Neural progenitor cell (in vitro differentiated cells): ENCODE measurements at regions not wholly inside any gene's neighbourhood (a gene's known extent, or its start where the extent isn't known, plus 50 kb on each side); places are given as distances from the start of the nearest gene placed in this dataset.

Source experiments
- DNase-seq: peaks from one replicate; pipeline ENCODE4 v3.0.0-alpha.2; 2016; ENCODE audit warnings: low spot score
- H2AFZ ChIP-seq: fragments of 200-600 bp; sonication (generic); replicated peaks from 2 replicates; pipeline ENCODE4 v1.6.1; 2016; ENCODE audit warnings: antibody characterized with exemption
- H3F3A ChIP-seq: fragments of 200-600 bp; sonication (generic); 2 replicates; pipeline ENCODE4 v1.6.1; 2016; ENCODE audit warnings: antibody characterized with exemption, low read depth
- H3K27ac ChIP-seq: fragments of 200-600 bp; sonication (generic); 2 replicates; pipeline ENCODE4 v1.5.1; 2016; ENCODE audit warnings: mild to moderate bottlenecking
- H3K27me3 ChIP-seq: fragments of 200-600 bp; sonication (generic); 2 replicates; pipeline ENCODE4 v1.6.1; 2016; ENCODE audit warnings: mild to moderate bottlenecking, moderate library complexity
- H3K36me3 ChIP-seq: fragments of 200-600 bp; sonication (generic); 2 replicates; pipeline ENCODE4 v1.5.1; 2016
- H3K4me1 ChIP-seq: fragments of 200-600 bp; sonication (generic); 2 replicates; pipeline ENCODE4 v1.6.1; 2016; ENCODE audit warnings: mixed run types
- H3K4me2 ChIP-seq: fragments of 200-600 bp; sonication (generic); 2 replicates; pipeline ENCODE4 v1.6.1; 2016
- H3K4me3 ChIP-seq: fragments of 200-600 bp; sonication (generic); 2 replicates; pipeline ENCODE4 v1.5.1; 2016
- H3K79me2 ChIP-seq: fragments of 200-600 bp; sonication (generic); 2 replicates; pipeline ENCODE4 v1.6.1; 2016; ENCODE audit warnings: low read depth
- H3K9ac ChIP-seq: fragments of 200-600 bp; sonication (generic); 2 replicates; pipeline ENCODE4 v1.6.1; 2016
- H3K9me3 ChIP-seq: fragments of 200-600 bp; sonication (generic); 2 replicates; pipeline ENCODE4 v1.5.1; 2016; ENCODE audit warnings: low read depth
- H4K20me1 ChIP-seq: fragments of 200-600 bp; sonication (generic); 2 replicates; pipeline ENCODE4 v1.6.1; 2016; ENCODE audit warnings: low read depth
- H3K27ac Mint-ChIP-seq: 3 replicates; pipeline ENCODE4 v1.8.0; 2021; ENCODE audit warnings: mixed read lengths
- H3K27me3 Mint-ChIP-seq: 2 replicates; pipeline ENCODE4 v1.8.0; 2022; ENCODE audit warnings: low read depth, mild to moderate bottlenecking, inconsistent platforms, moderate library complexity, mixed read lengths; ENCODE audit not compliant: insufficient read depth
- H3K36me3 Mint-ChIP-seq: 3 replicates; pipeline ENCODE4 v1.8.0; 2021; ENCODE audit warnings: mixed read lengths
- H3K4me1 Mint-ChIP-seq: 3 replicates; pipeline ENCODE4 v1.8.0; 2021; ENCODE audit warnings: mixed read lengths
- H3K4me3 Mint-ChIP-seq: 3 replicates; pipeline ENCODE4 v1.8.0; 2021; ENCODE audit warnings: mild to moderate bottlenecking, moderate library complexity, mixed read lengths
- H3K9me3 Mint-ChIP-seq: 3 replicates; pipeline ENCODE4 v1.8.0; 2020; ENCODE audit warnings: mixed read lengths
- EZH2 ChIP-seq: fragments of 200-600 bp; sonication (generic); IDR thresholded peaks from 2 replicates; pipeline ENCODE4 v1.6.1; 2017; ENCODE audit warnings: antibody characterized with exemption, mild to moderate bottlenecking, moderate library complexity
- EZH2phosphoT487 ChIP-seq: fragments of 200-600 bp; sonication (generic); IDR thresholded peaks from 2 replicates; pipeline ENCODE4 v1.6.1; 2017; ENCODE audit warnings: antibody characterized with exemption
- TF ChIP-seq, protein P1 (sequence below): fragments of 200-600 bp; sonication (generic); IDR thresholded peaks from 2 replicates; pipeline ENCODE4 v1.5.1; 2017; ENCODE audit warnings: antibody characterized with exemption, mild to moderate bottlenecking

DNA sequence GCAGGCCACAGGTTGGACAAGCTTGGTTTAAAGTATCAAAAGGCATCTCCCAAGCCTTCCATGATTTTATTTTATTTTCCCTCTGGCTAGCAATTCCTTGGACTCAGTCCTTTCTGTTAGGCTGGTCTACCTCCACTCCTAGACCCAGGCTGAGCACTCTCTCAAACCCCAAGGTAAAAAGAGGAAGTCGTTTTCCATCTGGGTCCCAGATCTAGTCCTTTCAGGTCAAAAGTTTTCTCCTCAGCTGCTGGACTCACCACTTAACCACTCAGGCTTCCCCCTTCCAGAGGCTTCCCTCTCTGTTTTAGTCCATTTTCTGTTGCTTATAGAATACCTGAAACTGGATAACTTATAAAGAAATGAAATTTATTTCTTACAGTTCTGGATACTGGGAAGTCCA is 252.3 kb upstream of the MKLN1 start:
- H3K27ac ChIP-seq = no peak overlapping the region
- H3K27ac Mint-ChIP-seq = no peak overlapping the region

DNA sequence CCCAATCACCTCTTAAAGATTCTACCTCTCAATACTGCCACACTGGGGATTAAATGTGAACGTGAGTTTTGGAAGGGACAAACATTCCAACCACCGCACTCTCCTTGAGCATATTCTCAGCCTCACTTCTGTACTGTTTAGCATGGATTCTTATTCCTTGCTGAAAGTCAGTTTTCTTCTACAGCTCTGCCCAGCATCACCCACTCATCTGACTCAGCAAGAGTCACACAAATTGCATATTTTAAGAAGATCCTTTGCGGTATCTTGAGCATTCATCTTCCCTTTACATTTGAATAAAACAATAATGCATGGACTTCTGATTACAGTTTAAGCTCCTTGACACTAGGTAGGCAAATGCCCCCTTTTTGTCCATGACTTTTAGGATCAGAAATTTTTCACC is 251.6 kb upstream of the MKLN1 start:
- H3K36me3 Mint-ChIP-seq = no peaks in the 10 kb centered on the region
- Histone ChIP-seq H3K27ac (no peak overlapping the region), H3K27me3 (no peaks in the 10 kb centered on the region), H3K79me2 (no peaks in the 10 kb centered on the region), H4K20me1 (no peaks in the 10 kb centered on the region), H3K36me3 (no peaks in the 10 kb centered on the region), H3F3A (no peaks in the 10 kb centered on the region), H3K4me1 (no peaks in the 10 kb centered on the region), H3K9ac (no peak overlapping the region), H2AFZ (no peak overlapping the region), H3K9me3 (no peaks in the 10 kb centered on the region), H3K4me2 (no peak overlapping the region), H3K4me3 (no peak overlapping the region)
- no peak overlapping the region for H3K27ac Mint-ChIP-seq
- TF ChIP-seq, protein P1, sequence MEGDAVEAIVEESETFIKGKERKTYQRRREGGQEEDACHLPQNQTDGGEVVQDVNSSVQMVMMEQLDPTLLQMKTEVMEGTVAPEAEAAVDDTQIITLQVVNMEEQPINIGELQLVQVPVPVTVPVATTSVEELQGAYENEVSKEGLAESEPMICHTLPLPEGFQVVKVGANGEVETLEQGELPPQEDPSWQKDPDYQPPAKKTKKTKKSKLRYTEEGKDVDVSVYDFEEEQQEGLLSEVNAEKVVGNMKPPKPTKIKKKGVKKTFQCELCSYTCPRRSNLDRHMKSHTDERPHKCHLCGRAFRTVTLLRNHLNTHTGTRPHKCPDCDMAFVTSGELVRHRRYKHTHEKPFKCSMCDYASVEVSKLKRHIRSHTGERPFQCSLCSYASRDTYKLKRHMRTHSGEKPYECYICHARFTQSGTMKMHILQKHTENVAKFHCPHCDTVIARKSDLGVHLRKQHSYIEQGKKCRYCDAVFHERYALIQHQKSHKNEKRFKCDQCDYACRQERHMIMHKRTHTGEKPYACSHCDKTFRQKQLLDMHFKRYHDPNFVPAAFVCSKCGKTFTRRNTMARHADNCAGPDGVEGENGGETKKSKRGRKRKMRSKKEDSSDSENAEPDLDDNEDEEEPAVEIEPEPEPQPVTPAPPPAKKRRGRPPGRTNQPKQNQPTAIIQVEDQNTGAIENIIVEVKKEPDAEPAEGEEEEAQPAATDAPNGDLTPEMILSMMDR = no peak
- no peak for TF ChIP-seq EZH2phosphoT487
- TF ChIP-seq EZH2 = no peak
- no peaks in the 10 kb centered on the region for H3K9me3 Mint-ChIP-seq
- H3K4me3 Mint-ChIP-seq = no peak overlapping the region
- no peak for DNase-seq
- H3K4me1 Mint-ChIP-seq = peaks cover 12% of the 10 kb centered on the region
- no peaks in the 10 kb centered on the region for H3K27me3 Mint-ChIP-seq

More for the DNA sequence above, 252.3 kb upstream of the MKLN1 start:
- Mint-ChIP-seq H3K4me1 (peaks cover 12% of the 10 kb centered on the region), H3K36me3 (no peaks in the 10 kb centered on the region), H3K9me3 (no peaks in the 10 kb centered on the region), H3K27me3 (no peaks in the 10 kb centered on the region), H3K4me3 (no peak overlapping the region)
- no peaks in the 10 kb centered on the region for H3K4me1 ChIP-seq
- H3K36me3 ChIP-seq = no peaks in the 10 kb centered on the region
- H3K9ac ChIP-seq = no peak overlapping the region
- H3K9me3 ChIP-seq = no peaks in the 10 kb centered on the region
- H3K4me3 ChIP-seq = no peak overlapping the region
- no peak overlapping the region for H3K4me2 ChIP-seq
- DNase-seq = no peak
- no peaks in the 10 kb centered on the region for H4K20me1 ChIP-seq
- no peak overlapping the region for H2AFZ ChIP-seq
- H3F3A ChIP-seq = no peaks in the 10 kb centered on the region
- no peak for TF ChIP-seq EZH2phosphoT487
- TF ChIP-seq, protein P1 = no peak
- TF ChIP-seq EZH2 = no peak
- no peaks in the 10 kb centered on the region for H3K79me2 ChIP-seq
- no peaks in the 10 kb centered on the region for H3K27me3 ChIP-seq

DNA sequence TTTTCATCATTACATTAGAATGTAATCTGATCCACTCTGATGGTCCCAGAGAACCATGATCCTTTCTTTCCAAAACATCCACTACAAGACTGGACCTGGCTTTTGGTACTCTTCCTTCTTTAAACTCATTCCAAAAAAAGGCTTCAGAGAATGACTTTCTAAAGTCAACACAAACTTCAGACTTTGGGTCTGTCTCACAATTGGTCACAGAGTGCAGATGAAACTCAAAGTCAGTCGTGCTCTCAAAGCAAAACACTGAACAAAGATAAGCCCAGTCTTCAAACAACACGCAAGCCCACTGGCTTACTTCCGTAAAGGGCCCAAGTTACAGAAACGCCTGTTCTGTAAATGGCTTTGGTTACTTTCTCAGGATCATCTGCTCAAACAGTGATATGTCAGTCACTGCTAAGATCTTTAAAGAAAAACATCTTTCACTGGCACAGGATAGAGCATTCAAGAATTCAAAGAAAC is 250.9 kb upstream of the MKLN1 start:
- H3K4me3 Mint-ChIP-seq = no peak overlapping the region

More for the DNA sequence above, 250.9 kb upstream of the MKLN1 start:
- Mint-ChIP-seq H3K4me1 (peaks cover 12% of the 10 kb centered on the region), H3K9me3 (no peaks in the 10 kb centered on the region), H3K36me3 (no peaks in the 10 kb centered on the region), H3K27ac (no peak overlapping the region), H3K27me3 (no peaks in the 10 kb centered on the region)
- Histone ChIP-seq H3K4me1 (no peaks in the 10 kb centered on the region), H3K9ac (no peak overlapping the region), H3K4me2 (no peak overlapping the region), H3K4me3 (no peak overlapping the region), H3K9me3 (no peaks in the 10 kb centered on the region), H3K79me2 (no peaks in the 10 kb centered on the region), H4K20me1 (no peaks in the 10 kb centered on the region), H2AFZ (no peak overlapping the region), H3K36me3 (no peaks in the 10 kb centered on the region), H3K27ac (no peak overlapping the region), H3F3A (no peaks in the 10 kb centered on the region), H3K27me3 (no peaks in the 10 kb centered on the region)
- TF ChIP-seq EZH2phosphoT487 (no peak), EZH2 (no peak)
- TF ChIP-seq, protein P1 = no peak
- DNase-seq = no peak
